Lung (tissue), 11 donors: ENCODE measurements at regions not wholly inside any gene's neighbourhood (a gene's known extent, or its start where the extent isn't known, plus 50 kb on each side); places are given as distances from the start of the nearest gene placed in this dataset.

Experiments used
- ATAC-seq: fragments of 200-7000 bp; cut with Tn5 transposase; one replicate; pipeline ENCODE4 v1.9.1; 2020; ENCODE audit warnings: moderate number of reproducible peaks; ENCODE audit not compliant: insufficient read depth, low FRiP score
- DNase-seq, 3 donors: peaks; one replicate each; pipeline ENCODE4 v3.0.0-alpha.2; 2013 to 2017
- H3K27ac ChIP-seq, 2 donors: one replicate each; pipeline ENCODE4 v1.5.1; 2013; ENCODE audit warnings: mild to moderate bottlenecking in 2 of 2, moderate library complexity in 2 of 2, control low read depth in 1 of 2, inconsistent platforms in 1 of 2, low read depth in 1 of 2, low read length in 1 of 2
- H3K27me3 ChIP-seq, 3 donors: one replicate each; pipeline ENCODE4 v1.5.1; 2013; ENCODE audit warnings: low read length in 2 of 3; ENCODE audit not compliant: control insufficient read depth in 3 of 3, insufficient read depth in 3 of 3
- H3K36me3 ChIP-seq, 4 donors: one replicate each; pipeline ENCODE4 v1.5.1; 2013; ENCODE audit warnings: low read length in 4 of 4, mild to moderate bottlenecking in 1 of 4, moderate library complexity in 1 of 4; ENCODE audit not compliant: control insufficient read depth in 4 of 4, insufficient read depth in 4 of 4
- H3K4me1 ChIP-seq, 5 donors: one replicate each; pipeline ENCODE4 v1.5.1; 2013; ENCODE audit warnings: low read length in 5 of 5, mild to moderate bottlenecking in 2 of 5, moderate library complexity in 1 of 5; ENCODE audit not compliant: control insufficient read depth in 5 of 5, insufficient read depth in 5 of 5
- H3K4me3 ChIP-seq: one replicate; pipeline ENCODE4 v1.5.1; 2013; ENCODE audit warnings: mild to moderate bottlenecking, control low read depth, moderate library complexity
- H3K9ac ChIP-seq, 2 donors: one replicate each; pipeline ENCODE4 v1.5.1; 2013; ENCODE audit warnings: low read length in 2 of 2, control low read depth in 1 of 2; ENCODE audit not compliant: insufficient read depth in 1 of 2
- H3K9me3 ChIP-seq, 4 donors: one replicate each; pipeline ENCODE4 v1.5.1; 2013; ENCODE audit warnings: low read length in 3 of 4, mild to moderate bottlenecking in 1 of 4, moderate library complexity in 1 of 4; ENCODE audit not compliant: control insufficient read depth in 4 of 4, insufficient read depth in 3 of 4
- CTCF ChIP-seq: IDR thresholded peaks from 2 replicates; pipeline ENCODE4 v1.5.1; 2012; ENCODE audit warnings: mild to moderate bottlenecking; ENCODE audit errors: control extremely low read depth, extremely low read depth
- WGBS, 2 donors: extraction: QIAGEN DNeasy Blood & Tissue Kit; methylation state at CpG; one replicate each; pipeline ENCODE4 v1.1.7; 2013; 5-methylcytosine and 5-hydroxymethylcytosine counted together
- donor health status: control.
- donor health status: control.
- donor health status: Bipolar disorder and iron deficiency.
- donor health status: healthy.
- donor health status: DM: yes; HTN: yes; CAD: no.

GRCh38 chr13:29946093-29946492, 95.7 kb upstream of the UBL3 start:
- Histone ChIP-seq H3K9me3 (no peaks in the 10 kb centered on the region), H3K27ac (no peak overlapping the region), H3K9ac (no peak overlapping the region), H3K27me3 (no peaks in the 10 kb centered on the region), H3K4me3 (no peak overlapping the region), H3K4me1 (no peaks in the 10 kb centered on the region), H3K36me3 (no peaks in the 10 kb centered on the region)
- WGBS, 2 donors: 70 to 71% methylated on average over 6 of the region's 6 CpGs
- no peak for TF ChIP-seq CTCF
- ATAC-seq (no peak), DNase-seq (no peak)

- Histone ChIP-seq H3K36me3 (no peaks in the 10 kb centered on the region), H3K27me3 (no peaks in the 10 kb centered on the region), H3K27ac (no peak overlapping the region), H3K9me3 (no peaks in the 10 kb centered on the region), H3K9ac (no peak overlapping the region), H3K4me1 (no peaks in the 10 kb centered on the region), H3K4me3 (no peak overlapping the region)
- no peak for TF ChIP-seq CTCF
- DNase-seq (no peak), ATAC-seq (no peak)
- WGBS, 2 donors: 45 to 75% methylated on average over 8 of the region's 8 CpGs
These were observed 93.3 kb upstream of the UBL3 start for GRCh38 chr13:29943686-29944085.

GRCh38 chr13:29943273-29943672, 92.9 kb upstream of the UBL3 start:
- ATAC-seq (no peak), DNase-seq (no peak)
- 29 to 41% methylated on average over 2 of the region's 2 CpGs for WGBS, 2 donors
- H3K36me3 ChIP-seq: no peaks in the 10 kb centered on the region
- H3K9me3 ChIP-seq: no peaks in the 10 kb centered on the region
- H3K27me3 ChIP-seq: no peaks in the 10 kb centered on the region
- no peak for TF ChIP-seq CTCF
- no peak overlapping the region for H3K27ac ChIP-seq
- no peaks in the 10 kb centered on the region for H3K4me1 ChIP-seq
- H3K4me3 ChIP-seq: no peak overlapping the region
- H3K9ac ChIP-seq: no peak overlapping the region

DNA sequence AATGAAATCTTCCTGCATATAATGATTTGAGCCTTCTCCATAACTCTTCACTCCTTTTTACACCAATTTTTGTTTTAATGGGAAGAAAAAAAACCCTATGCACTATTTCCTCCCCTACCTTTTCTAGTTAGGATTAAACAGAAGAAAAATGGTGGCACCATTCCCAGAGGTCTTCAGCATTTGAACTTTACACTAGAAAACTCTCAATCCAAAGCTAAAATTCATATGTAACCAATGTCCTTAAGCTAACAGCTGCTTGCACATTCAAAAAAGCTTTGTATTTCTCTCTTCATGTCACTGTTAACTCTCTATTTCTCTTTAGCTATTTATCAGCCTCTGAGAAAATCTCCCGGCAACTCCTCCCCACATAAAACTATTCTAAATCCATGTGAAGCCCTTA, 90.3 kb upstream of the UBL3 start:
- no peak for TF ChIP-seq CTCF
- Histone ChIP-seq H3K27ac (no peak overlapping the region), H3K36me3 (no peaks in the 10 kb centered on the region), H3K4me3 (no peak overlapping the region), H3K9ac (no peak overlapping the region), H3K4me1 (peaks cover 0 to 2% (median 0%) of the 10 kb centered on the region in 5 donors), H3K27me3 (no peaks in the 10 kb centered on the region), H3K9me3 (no peaks in the 10 kb centered on the region)
- 85 to 93% methylated on average over 1 of the region's 1 CpG for WGBS, 2 donors
- ATAC-seq (no peak), DNase-seq (no peak)
